Nephron (organoid): ENCODE measurements at regions not wholly inside any gene's neighbourhood (a gene's known extent, or its start where the extent isn't known, plus 50 kb on each side); places are given as distances from the start of the nearest gene placed in this dataset.

Source experiments
- H3K27ac Mint-ChIP-seq, 3 experiments: 2 replicates each; pipeline ENCODE4 v1.8.0; 2020; ENCODE audit warnings: mixed read lengths in 3 of 3, mild to moderate bottlenecking in 2 of 3, moderate library complexity in 1 of 3
- H3K27me3 Mint-ChIP-seq: 2 replicates; pipeline ENCODE4 v1.8.0; 2021; ENCODE audit warnings: low read depth, mild to moderate bottlenecking, moderate library complexity, mixed read lengths
- H3K36me3 Mint-ChIP-seq: 2 replicates; pipeline ENCODE4 v1.8.0; 2020; ENCODE audit warnings: low read depth, mixed read lengths
- H3K4me1 Mint-ChIP-seq: 2 replicates; pipeline ENCODE4 v1.8.0; 2020; ENCODE audit warnings: mixed read lengths
- H3K4me3 Mint-ChIP-seq, 3 experiments: 2 replicates each; pipeline ENCODE4 v1.8.0; 2020; ENCODE audit warnings: mild to moderate bottlenecking in 3 of 3, mixed read lengths in 3 of 3, moderate library complexity in 2 of 3
- H3K9me3 Mint-ChIP-seq: 2 replicates; pipeline ENCODE4 v1.8.0; 2020; ENCODE audit warnings: mixed read lengths
- TF ChIP-seq, protein P1 (sequence below), 3 experiments: fragments of 200-600 bp; sonication (generic); IDR thresholded peaks; one replicate each; pipeline ENCODE4 v1.5.0; 2021; ENCODE audit warnings: antibody characterized with exemption in 3 of 3; ENCODE audit not compliant: unreplicated experiment in 3 of 3

- H3K4me1 Mint-ChIP-seq, result peaks cover 75% of the 10 kb centered on the region
- peaks cover 36% of the 10 kb centered on the region for H3K27me3 Mint-ChIP-seq
Measured at GRCh38 chr14:100671906-100672305, 54.8 kb upstream of the DLK1 start.

DNA sequence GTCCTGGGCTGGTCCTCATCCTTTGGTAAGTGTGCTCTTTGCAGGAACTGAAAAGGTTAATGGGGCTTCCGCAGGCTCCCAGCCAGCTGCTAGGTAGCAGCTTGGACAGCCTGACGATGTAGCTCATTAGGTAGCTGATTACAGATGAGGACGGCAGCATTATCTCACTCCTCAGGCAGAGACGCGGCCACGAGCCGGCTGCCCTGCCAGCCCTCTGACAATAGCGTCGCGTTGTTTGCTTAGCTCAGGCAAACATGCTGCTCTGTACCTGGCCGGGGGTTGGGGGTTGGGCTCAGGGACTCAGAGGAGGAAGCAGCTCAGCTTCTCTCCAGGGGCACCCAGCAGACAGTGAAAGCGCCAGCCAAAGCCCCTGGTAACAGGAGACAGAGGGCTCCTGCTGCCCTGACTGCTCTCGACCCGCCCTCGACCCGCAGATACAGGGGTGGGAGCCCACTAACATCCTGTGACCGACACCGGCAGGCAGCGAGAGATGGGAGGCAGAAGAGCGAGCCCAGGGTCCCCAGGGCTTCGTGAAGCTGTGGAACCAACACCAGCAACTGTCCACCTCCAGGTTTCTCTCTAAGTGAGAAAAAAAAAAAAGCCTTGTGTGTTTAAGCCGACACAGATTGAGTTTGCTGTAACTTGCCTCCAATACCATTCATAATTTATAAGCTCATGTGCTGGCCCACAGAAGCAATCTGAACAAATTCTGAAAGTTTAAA is 53.4 kb upstream of the DLK1 start:
- no peaks in the 10 kb centered on the region for H3K36me3 Mint-ChIP-seq
- peak overlapping the region; percentile 55 to 99 (median 56) for H3K27ac Mint-ChIP-seq
- H3K9me3 Mint-ChIP-seq, result no peaks in the 10 kb centered on the region
- TF ChIP-seq, protein P1, sequence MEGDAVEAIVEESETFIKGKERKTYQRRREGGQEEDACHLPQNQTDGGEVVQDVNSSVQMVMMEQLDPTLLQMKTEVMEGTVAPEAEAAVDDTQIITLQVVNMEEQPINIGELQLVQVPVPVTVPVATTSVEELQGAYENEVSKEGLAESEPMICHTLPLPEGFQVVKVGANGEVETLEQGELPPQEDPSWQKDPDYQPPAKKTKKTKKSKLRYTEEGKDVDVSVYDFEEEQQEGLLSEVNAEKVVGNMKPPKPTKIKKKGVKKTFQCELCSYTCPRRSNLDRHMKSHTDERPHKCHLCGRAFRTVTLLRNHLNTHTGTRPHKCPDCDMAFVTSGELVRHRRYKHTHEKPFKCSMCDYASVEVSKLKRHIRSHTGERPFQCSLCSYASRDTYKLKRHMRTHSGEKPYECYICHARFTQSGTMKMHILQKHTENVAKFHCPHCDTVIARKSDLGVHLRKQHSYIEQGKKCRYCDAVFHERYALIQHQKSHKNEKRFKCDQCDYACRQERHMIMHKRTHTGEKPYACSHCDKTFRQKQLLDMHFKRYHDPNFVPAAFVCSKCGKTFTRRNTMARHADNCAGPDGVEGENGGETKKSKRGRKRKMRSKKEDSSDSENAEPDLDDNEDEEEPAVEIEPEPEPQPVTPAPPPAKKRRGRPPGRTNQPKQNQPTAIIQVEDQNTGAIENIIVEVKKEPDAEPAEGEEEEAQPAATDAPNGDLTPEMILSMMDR (IDR thresholded peaks at IDR 0.05; ENCODE audit: unreplicated experiment in 3 of 3), result no peak
- peaks cover 36% of the 10 kb centered on the region for H3K27me3 Mint-ChIP-seq
- H3K4me3 Mint-ChIP-seq, result peak overlapping the region in 2 of 3 experiments; percentile 5 to 24
- H3K4me1 Mint-ChIP-seq, result peaks cover 86% of the 10 kb centered on the region

More at GRCh38 chr14:100671906-100672305, 54.8 kb upstream of the DLK1 start:
- Mint-ChIP-seq H3K36me3 (no peaks in the 10 kb centered on the region), H3K27ac (peak overlapping the region in 1 of 3 experiments; percentile 51), H3K4me3 (no peak overlapping the region), H3K9me3 (no peaks in the 10 kb centered on the region)
- TF ChIP-seq, protein P1 (IDR thresholded peaks at IDR 0.05; ENCODE audit: unreplicated experiment in 3 of 3), result no peak

GRCh38 chr14:100673807-100674154 is 52.9 kb upstream of the DLK1 start:
- H3K27me3 Mint-ChIP-seq, result peaks cover 36% of the 10 kb centered on the region
- peak overlapping the region; percentile 55 to 99 (median 56) for H3K27ac Mint-ChIP-seq
- H3K36me3 Mint-ChIP-seq, result no peaks in the 10 kb centered on the region
- H3K4me3 Mint-ChIP-seq, result peak overlapping the region in 1 of 3 experiments; percentile 5
- H3K9me3 Mint-ChIP-seq, result no peaks in the 10 kb centered on the region
- TF ChIP-seq, protein P1 (IDR thresholded peaks at IDR 0.05; ENCODE audit: unreplicated experiment in 3 of 3), result no peak
- peaks cover 90% of the 10 kb centered on the region for H3K4me1 Mint-ChIP-seq

- H3K4me3 Mint-ChIP-seq, result peak overlapping the region in 1 of 3 experiments; percentile 16
- no peaks in the 10 kb centered on the region for H3K36me3 Mint-ChIP-seq
- H3K27ac Mint-ChIP-seq, result peak overlapping the region; percentile 4 to 99 (median 99)
- H3K4me1 Mint-ChIP-seq, result peaks cover 90% of the 10 kb centered on the region
- H3K9me3 Mint-ChIP-seq, result no peaks in the 10 kb centered on the region
- H3K27me3 Mint-ChIP-seq, result peaks cover 35% of the 10 kb centered on the region
- TF ChIP-seq, protein P1 (IDR thresholded peaks at IDR 0.05; ENCODE audit: unreplicated experiment in 3 of 3), result no peak
Measured at GRCh38 chr14:100674428-100674827, 52.3 kb upstream of the DLK1 start.

DNA sequence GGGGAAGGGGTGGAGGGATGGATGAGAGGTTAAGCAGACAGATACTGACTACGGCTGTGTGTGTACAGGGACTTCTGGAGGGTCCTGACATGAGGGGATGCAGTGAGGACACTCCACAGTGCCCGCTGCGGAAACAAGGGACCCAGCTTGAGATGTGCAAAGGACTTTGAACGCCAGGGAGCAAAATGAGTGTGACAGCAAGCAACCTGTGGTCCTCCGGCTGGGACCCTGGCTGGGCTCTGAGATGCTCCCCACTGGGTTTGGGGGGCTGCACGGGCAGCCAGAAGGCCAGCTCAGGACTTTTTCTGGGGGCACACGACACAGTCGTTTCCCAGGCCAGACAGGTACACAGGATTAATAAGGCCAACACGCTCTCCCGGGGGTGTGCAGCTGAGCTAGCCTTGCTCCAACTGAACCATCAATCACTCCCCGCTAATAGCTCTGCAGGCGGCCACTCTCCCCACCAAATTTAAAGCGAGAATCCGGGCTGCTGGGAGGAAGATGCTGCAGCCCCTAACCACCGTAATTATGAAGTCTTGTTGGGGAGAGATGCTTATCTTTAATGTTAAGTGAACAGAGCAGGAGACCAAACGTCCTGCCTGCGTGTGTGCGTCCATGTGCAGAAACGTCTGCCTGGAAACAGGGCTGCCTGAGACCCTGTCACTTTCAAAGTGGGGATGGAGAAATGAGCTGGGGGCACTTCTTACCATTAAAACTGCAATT is 51.6 kb upstream of the DLK1 start:
- TF ChIP-seq, protein P1 (IDR thresholded peaks at IDR 0.05; ENCODE audit: unreplicated experiment in 3 of 3), result no peak
- no peaks in the 10 kb centered on the region for H3K36me3 Mint-ChIP-seq
- H3K27ac Mint-ChIP-seq, result peak overlapping the region; percentile 99
- peaks cover 32% of the 10 kb centered on the region for H3K27me3 Mint-ChIP-seq
- H3K4me1 Mint-ChIP-seq, result peaks cover 90% of the 10 kb centered on the region
- H3K4me3 Mint-ChIP-seq, result peak overlapping the region in 2 of 3 experiments; percentile 16 to 22
- no peaks in the 10 kb centered on the region for H3K9me3 Mint-ChIP-seq
